H9 (cell line): ENCODE measurements at regions not wholly inside any gene's neighbourhood (a gene's known extent, or its start where the extent isn't known, plus 50 kb on each side); places are given as distances from the start of the nearest gene placed in this dataset.

ENCODE experiments used
- DNase-seq: peaks from one replicate; pipeline ENCODE4 v3.0.0-alpha.2; 2017
- H2AFZ ChIP-seq: one replicate; pipeline ENCODE4 v1.6.1; 2013; ENCODE audit warnings: mild to moderate bottlenecking, low read length, control low read depth, moderate library complexity
- H2AK5ac ChIP-seq: 2 replicates; pipeline ENCODE4 v1.6.1; 2013; ENCODE audit warnings: low read length, control low read depth, mixed read lengths; ENCODE audit not compliant: insufficient read length
- H2BK120ac ChIP-seq: one replicate; pipeline ENCODE4 v1.6.1; 2013; ENCODE audit warnings: low read depth, mild to moderate bottlenecking, low read length, control low read depth, inconsistent platforms; ENCODE audit not compliant: poor library complexity, severe bottlenecking
- H2BK12ac ChIP-seq: 2 replicates; pipeline ENCODE4 v1.6.1; 2013; ENCODE audit warnings: low read length, control low read depth, mixed read lengths, low read depth; ENCODE audit not compliant: insufficient read length
- H2BK15ac ChIP-seq: 2 replicates; pipeline ENCODE4 v1.6.1; 2013; ENCODE audit warnings: low read depth, low read length, control low read depth
- H2BK20ac ChIP-seq: one replicate; pipeline ENCODE4 v1.6.1; 2013; ENCODE audit warnings: low read depth, mild to moderate bottlenecking, low read length, control low read depth, inconsistent platforms; ENCODE audit not compliant: poor library complexity, severe bottlenecking
- H2BK5ac ChIP-seq: 2 replicates; pipeline ENCODE4 v1.6.1; 2013; ENCODE audit warnings: low read length, control low read depth, mixed read lengths; ENCODE audit not compliant: insufficient read length
- H3K14ac ChIP-seq: 2 replicates; pipeline ENCODE4 v1.6.1; 2013; ENCODE audit warnings: low read length, control low read depth; ENCODE audit not compliant: insufficient read depth
- H3K18ac ChIP-seq: 2 replicates; pipeline ENCODE4 v1.6.1; 2013; ENCODE audit warnings: low read depth, mild to moderate bottlenecking, mixed read lengths, low read length, control low read depth; ENCODE audit not compliant: insufficient read length
- H3K23ac ChIP-seq: 2 replicates; pipeline ENCODE4 v1.6.1; 2013; ENCODE audit warnings: low read length, control low read depth, mixed read lengths, low read depth; ENCODE audit not compliant: insufficient read length
- H3K23me2 ChIP-seq: 2 replicates; pipeline ENCODE4 v1.6.1; 2013; ENCODE audit warnings: low read depth, mild to moderate bottlenecking, mixed read lengths, low read length, control low read depth; ENCODE audit not compliant: insufficient read length, poor library complexity, severe bottlenecking
- H3K27ac ChIP-seq: 2 replicates; pipeline ENCODE4 v1.5.1; 2013; ENCODE audit warnings: low read length, control low read depth, mixed read lengths, low read depth; ENCODE audit not compliant: insufficient read length
- H3K27me3 ChIP-seq: 2 replicates; pipeline ENCODE4 v1.6.1; 2013; ENCODE audit warnings: low read length, control low read depth, inconsistent platforms; ENCODE audit not compliant: insufficient read depth
- H3K4ac ChIP-seq: 2 replicates; pipeline ENCODE4 v1.6.1; 2013; ENCODE audit warnings: low read depth, mild to moderate bottlenecking, control low read depth, inconsistent platforms, low read length, moderate library complexity
- H3K4me1 ChIP-seq: 2 replicates; pipeline ENCODE4 v1.6.1; 2013; ENCODE audit warnings: low read length, control low read depth, inconsistent platforms; ENCODE audit not compliant: insufficient read depth
- H3K4me2 ChIP-seq: 2 replicates; pipeline ENCODE4 v1.6.1; 2013; ENCODE audit warnings: low read length, control low read depth, mixed read lengths; ENCODE audit not compliant: insufficient read length, insufficient read depth
- H3K56ac ChIP-seq: 2 replicates; pipeline ENCODE4 v1.6.1; 2013; ENCODE audit warnings: low read depth, mild to moderate bottlenecking, mixed read lengths, low read length, control low read depth; ENCODE audit not compliant: insufficient read length
- H3K79me1 ChIP-seq: 2 replicates; pipeline ENCODE4 v1.6.1; 2013; ENCODE audit warnings: low read depth, mild to moderate bottlenecking, moderate library complexity, low read length, control low read depth, inconsistent platforms; ENCODE audit not compliant: insufficient read depth, poor library complexity, severe bottlenecking
- H3K79me2 ChIP-seq: 2 replicates; pipeline ENCODE4 v1.6.1; 2013; ENCODE audit warnings: low read length, control low read depth, inconsistent platforms; ENCODE audit not compliant: insufficient read depth
- H3K9ac ChIP-seq: 2 replicates; pipeline ENCODE4 v1.6.1; 2013; ENCODE audit warnings: low read length, control low read depth, mixed read lengths; ENCODE audit not compliant: insufficient read length; ENCODE audit errors: extremely low read depth
- H3K9me3 ChIP-seq: one replicate; pipeline ENCODE4 v1.6.1; 2013; ENCODE audit warnings: low read depth, low read length, inconsistent platforms; ENCODE audit not compliant: control insufficient read depth
- H3T11ph ChIP-seq: one replicate; pipeline ENCODE4 v1.6.1; 2013; ENCODE audit warnings: mild to moderate bottlenecking, low read length, control low read depth, inconsistent platforms
- H4K20me1 ChIP-seq: one replicate; pipeline ENCODE4 v1.6.1; 2013; ENCODE audit not compliant: control insufficient read depth, insufficient read length, insufficient read depth
- H4K5ac ChIP-seq: 2 replicates; pipeline ENCODE4 v1.6.1; 2013; ENCODE audit warnings: low read depth, mild to moderate bottlenecking, mixed read lengths, low read length, control low read depth; ENCODE audit not compliant: insufficient read length
- H4K8ac ChIP-seq: replicated peaks from 2 replicates; pipeline ENCODE4 v1.6.1; 2013; ENCODE audit warnings: low read length, control low read depth, mixed read lengths, low read depth; ENCODE audit not compliant: insufficient read length
- H4K91ac ChIP-seq: 2 replicates; pipeline ENCODE4 v1.6.1; 2013; ENCODE audit warnings: low read depth, mild to moderate bottlenecking, moderate library complexity, mixed read lengths, low read length, control low read depth; ENCODE audit not compliant: insufficient read length
- H3K27ac Mint-ChIP-seq, 3 experiments: 2 replicates in 2 of 3; 3 replicates in 1 of 3; pipeline ENCODE4 v1.8.0; 2020 to 2021; ENCODE audit warnings: mixed read lengths in 3 of 3, mild to moderate bottlenecking in 1 of 3, moderate library complexity in 1 of 3
- H3K27me3 Mint-ChIP-seq: 2 replicates; pipeline ENCODE4 v1.8.0; 2021; ENCODE audit warnings: low read depth, mild to moderate bottlenecking, moderate library complexity, mixed read lengths
- H3K36me3 Mint-ChIP-seq, 3 experiments: 2 replicates in 2 of 3; 3 replicates in 1 of 3; pipeline ENCODE4 v1.8.0; 2020 to 2021; ENCODE audit warnings: low read depth in 3 of 3, mixed read lengths in 3 of 3; ENCODE audit not compliant: insufficient read depth in 1 of 3
- H3K4me1 Mint-ChIP-seq, 2 experiments: 2 replicates each; pipeline ENCODE4 v1.8.0; 2020; ENCODE audit warnings: mixed read lengths in 2 of 2
- H3K4me3 Mint-ChIP-seq, 2 experiments: 2 replicates in 1 of 2; 3 replicates in 1 of 2; pipeline ENCODE4 v1.8.0; 2020 to 2021; ENCODE audit warnings: mild to moderate bottlenecking in 2 of 2, mixed read lengths in 2 of 2, moderate library complexity in 1 of 2
- H3K9me3 Mint-ChIP-seq, 2 experiments: 2 replicates in 1 of 2; 3 replicates in 1 of 2; pipeline ENCODE4 v1.8.0; 2020; ENCODE audit warnings: mild to moderate bottlenecking in 2 of 2, mixed read lengths in 2 of 2, moderate library complexity in 1 of 2
- CTCF ChIP-seq: fragments of 200-600 bp; sonication (generic); conservative IDR thresholded peaks from 3 replicates; pipeline ENCODE4 v1.8.0; 2021; ENCODE audit warnings: antibody characterized with exemption, mild to moderate bottlenecking
- WGBS: extraction: QIAGEN DNeasy Blood & Tissue Kit; methylation state at CpG from one replicate; pipeline ENCODE4 v1.1.7; 2013; ENCODE audit warnings: missing lambda C conversion rate, low lambda C conversion rate, mixed read lengths; ENCODE audit not compliant: insufficient read length; ENCODE audit errors: extremely low coverage; 5-methylcytosine and 5-hydroxymethylcytosine counted together

- peaks cover 1% of the 10 kb centered on the region; the same call in 1 of the 2 replicates for H3K27me3 Mint-ChIP-seq
- H3K4me2 ChIP-seq, result no peak overlapping the region
- no CpG with 5 or more reads among the region's 4 CpGs for WGBS
These were observed 116.7 kb upstream of the AGAP1 start for GRCh38 chr2:235377176-235377575.

More at GRCh38 chr2:235377176-235377575, 116.7 kb upstream of the AGAP1 start:
- Histone ChIP-seq H3K23me2 (no peaks in the 10 kb centered on the region), H4K5ac (no peak overlapping the region), H4K91ac (no peak overlapping the region), H4K20me1 (no peaks in the 10 kb centered on the region), H3K79me1 (no peaks in the 10 kb centered on the region), H3K27me3 (no peaks in the 10 kb centered on the region), H3K4ac (no peak overlapping the region), H3K9ac (no peak overlapping the region), H2AK5ac (no peak overlapping the region), H3K79me2 (no peaks in the 10 kb centered on the region), H2BK20ac (no peak overlapping the region), H3K18ac (no peak overlapping the region), H2BK120ac (no peak overlapping the region), H2BK12ac (no peak overlapping the region), H4K8ac (no peak overlapping the region), H3K23ac (no peak overlapping the region), H3K4me1 (peaks cover 3% of the 10 kb centered on the region; the same call in 1 of the 2 replicates), H2BK5ac (no peak overlapping the region), H3K14ac (no peak overlapping the region), H2AFZ (no peak overlapping the region), H3K27ac (no peak overlapping the region), H3K9me3 (no peaks in the 10 kb centered on the region), H3K56ac (no peak overlapping the region), H3T11ph (no peak overlapping the region), H2BK15ac (no peak overlapping the region)
- Mint-ChIP-seq H3K4me3 (no peak overlapping the region), H3K27ac (no peak overlapping the region), H3K9me3 (peaks cover 0 to 3% of the 10 kb centered on the region in 2 experiments; a peak in 2 of 5 replicates), H3K4me1 (peaks cover 0 to 10% of the 10 kb centered on the region in 2 experiments; a peak in 2 of 4 replicates), H3K36me3 (no peaks in the 10 kb centered on the region)
- no peak for DNase-seq
- no peak for TF ChIP-seq CTCF
